HEK293T (cell line): ENCODE measurements at regions not wholly inside any gene's neighbourhood (a gene's known extent, or its start where the extent isn't known, plus 50 kb on each side); places are given as distances from the start of the nearest gene placed in this dataset.

Experiments used
- BHLHE40 ChIP-seq: fragments of 450-650 bp; IDR thresholded peaks from 2 replicates; pipeline ENCODE4 v1.6.1; 2016; ENCODE audit warnings: mild to moderate bottlenecking, moderate library complexity, borderline replicate concordance
- FOXA1 ChIP-seq: fragments of 450-650 bp; IDR thresholded peaks from 2 replicates; pipeline ENCODE4 v1.6.1; 2016; ENCODE audit warnings: mild to moderate bottlenecking
- FOXK2 ChIP-seq: fragments of 450-650 bp; IDR thresholded peaks from 2 replicates; pipeline ENCODE4 v1.6.1; 2016; ENCODE audit warnings: mild to moderate bottlenecking
- FOXM1 ChIP-seq: fragments of 450-650 bp; IDR thresholded peaks from 2 replicates; pipeline ENCODE4 v1.6.1; 2017; ENCODE audit warnings: mild to moderate bottlenecking, borderline replicate concordance
- L3MBTL2 ChIP-seq: fragments of 450-650 bp; conservative IDR thresholded peaks from 2 replicates; pipeline ENCODE4 v1.6.1; 2016; ENCODE audit warnings: mild to moderate bottlenecking
- ZNF384 ChIP-seq: fragments of 450-650 bp; IDR thresholded peaks from 2 replicates; pipeline ENCODE4 v1.6.1; 2016

DNA sequence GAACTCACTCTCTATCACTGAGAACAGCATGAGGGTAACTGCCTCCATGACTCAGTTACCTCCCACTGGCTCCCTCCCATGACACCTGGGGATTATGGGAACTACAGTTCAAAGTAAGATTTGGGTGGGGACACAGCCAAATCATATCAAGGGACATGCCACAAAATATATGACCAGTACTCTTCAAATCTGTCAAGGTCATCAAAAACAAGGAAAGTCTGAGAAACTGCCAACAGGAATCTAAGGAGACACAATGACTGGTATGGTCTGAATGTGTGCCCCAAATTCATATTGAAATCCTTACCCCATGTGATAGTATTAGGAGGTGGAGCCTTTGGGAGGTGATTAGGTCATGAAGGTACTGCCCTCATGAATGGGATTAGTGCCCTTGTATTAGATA lies 258.8 kb downstream of the TPBG start:
- TF ChIP-seq BHLHE40 (no peak), FOXK2 (no peak), ZNF384 (no peak), L3MBTL2 (no peak), FOXM1 (no peak), FOXA1 (no peak)
